ENCODE measurements at regions not wholly inside any gene's neighbourhood (a gene's known extent, or its start where the extent isn't known, plus 50 kb on each side); places are given as distances from the start of the nearest gene placed in this dataset.

DNA sequence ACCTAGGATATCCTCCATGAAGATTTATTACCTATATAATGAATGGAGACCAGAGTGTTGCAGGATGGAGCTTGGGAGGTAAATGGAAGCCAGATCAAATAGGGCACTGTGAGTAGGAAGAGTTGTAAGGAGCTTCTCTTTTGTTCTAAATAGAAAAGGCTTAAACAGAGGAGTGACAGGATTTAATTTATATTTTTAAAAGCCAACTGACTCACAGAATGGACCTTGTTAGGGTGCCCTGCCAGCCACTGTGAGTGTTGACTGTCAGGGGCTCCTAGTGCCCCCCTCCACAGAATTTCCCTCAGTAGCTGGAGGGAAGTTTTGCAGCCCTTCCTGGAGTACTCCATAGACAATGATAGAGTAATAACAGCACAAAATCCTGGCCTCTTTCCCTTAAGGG is 547.5 kb downstream of the MCTP2 start (continued):
- TF ChIP-seq RXRA (IDR thresholded peaks at IDR 0.05; ENCODE audit: borderline replicate concordance, low read depth), result no peak

DNA sequence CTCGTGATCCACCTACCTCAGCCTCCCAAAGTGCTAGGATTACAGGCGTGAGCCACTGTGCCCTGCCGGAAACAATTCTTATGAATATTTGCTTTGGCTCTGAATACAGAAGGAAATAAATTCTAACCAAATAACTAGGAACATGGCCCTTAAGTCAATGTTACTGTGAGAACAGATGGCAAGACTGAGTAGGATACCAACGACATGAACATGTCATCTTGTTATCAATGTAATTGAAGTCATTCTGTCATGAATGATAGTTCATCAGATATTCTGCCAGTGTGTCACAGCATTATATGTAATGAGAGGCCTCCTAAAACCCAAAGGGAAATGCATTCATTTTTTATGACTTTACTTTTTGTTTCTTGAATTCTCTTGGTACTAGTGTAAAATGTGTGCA is 548.8 kb downstream of the MCTP2 start:
- no peak for TF ChIP-seq RCOR1 (IDR thresholded peaks at IDR 0.05; ENCODE audit: low read length)
- no peaks in the 10 kb centered on the region for H3K27me3 ChIP-seq (ENCODE audit: insufficient read depth)

DNA sequence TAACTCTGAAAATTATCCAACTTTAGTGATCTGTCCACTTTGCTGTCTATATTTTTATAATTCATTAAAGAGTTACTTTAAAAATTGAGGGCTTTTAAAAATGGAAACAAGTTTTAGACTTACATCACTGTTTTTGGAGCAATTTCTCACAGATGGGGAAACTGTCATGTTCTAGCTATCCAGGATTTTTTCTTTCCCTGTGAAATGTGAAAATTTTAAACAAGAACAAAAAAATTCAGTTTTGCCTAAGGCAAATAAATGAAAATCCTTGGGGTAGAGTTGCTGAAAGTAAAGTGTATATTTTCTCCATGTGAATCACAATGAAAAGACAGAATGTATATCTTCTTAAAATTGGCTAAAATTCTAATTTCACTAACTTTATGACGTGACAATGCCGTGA is 553.7 kb downstream of the MCTP2 start:
- 3% methylated on average over 2 of the region's 2 CpGs for WGBS (ENCODE audit: low lambda C conversion rate)
- Histone ChIP-seq H2AFZ (ENCODE audit: low read depth) (no peak overlapping the region), H3K4me1 (ENCODE audit: control insufficient read depth in 1 of 2, insufficient read depth in 2 of 2, low read depth in 1 of 2, low read length in 1 of 2) (no peaks in the 10 kb centered on the region), H3K4me3 (ENCODE audit: low read depth in 2 of 2, low read length in 1 of 2) (no peak overlapping the region), H3K79me2 (ENCODE audit: insufficient read depth) (no peaks in the 10 kb centered on the region), H3K27ac (ENCODE audit: low read depth in 2 of 2, low read length in 1 of 2) (no peak overlapping the region), H3K9me3 (peaks cover 4% of the 10 kb centered on the region; the same call in 1 of the 2 replicates), H3K27me3 (ENCODE audit: insufficient read depth) (no peaks in the 10 kb centered on the region), H4K20me1 (ENCODE audit: insufficient read depth) (no peaks in the 10 kb centered on the region), H3K9ac (no peak overlapping the region), H3K36me3 (replicated peaks in 1 of 2; ENCODE audit: control insufficient read depth in 1 of 2, insufficient read depth in 2 of 2, low read length in 1 of 2) (no peaks in the 10 kb centered on the region), H3F3A (replicated peaks; ENCODE audit: insufficient read depth) (no peaks in the 10 kb centered on the region), H3K4me2 (no peak overlapping the region), H3K9me2 (no peaks in the 10 kb centered on the region)
- no peak for DNase-seq
- ChIA-PET POLR2A (no interaction called here), CTCF (no interaction called here)
- no peak for TF ChIP-seq GATA2 (CRISPR knock-in tag; IDR thresholded peaks at IDR 0.05)
- no peak for TF ChIP-seq RXRA (IDR thresholded peaks at IDR 0.05; ENCODE audit: borderline replicate concordance, low read depth)
- no peak for TF ChIP-seq EP300 (IDR thresholded peaks at IDR 0.05; ENCODE audit: borderline replicate concordance in 1 of 2, low read depth in 1 of 2, low read length in 1 of 2)
- no peak for TF ChIP-seq FOXM1 (IDR thresholded peaks at IDR 0.05; ENCODE audit: low read depth)
- no peak for TF ChIP-seq EZH2phosphoT487 (IDR thresholded peaks at IDR 0.05; ENCODE audit: borderline replicate concordance, low read depth)
- TF ChIP-seq, protein P1, sequence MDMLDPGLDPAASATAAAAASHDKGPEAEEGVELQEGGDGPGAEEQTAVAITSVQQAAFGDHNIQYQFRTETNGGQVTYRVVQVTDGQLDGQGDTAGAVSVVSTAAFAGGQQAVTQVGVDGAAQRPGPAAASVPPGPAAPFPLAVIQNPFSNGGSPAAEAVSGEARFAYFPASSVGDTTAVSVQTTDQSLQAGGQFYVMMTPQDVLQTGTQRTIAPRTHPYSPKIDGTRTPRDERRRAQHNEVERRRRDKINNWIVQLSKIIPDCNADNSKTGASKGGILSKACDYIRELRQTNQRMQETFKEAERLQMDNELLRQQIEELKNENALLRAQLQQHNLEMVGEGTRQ (IDR thresholded peaks at IDR 0.05; ENCODE audit: borderline replicate concordance, low read depth, low read length), result no peak
- TF ChIP-seq TEAD4 (IDR thresholded peaks at IDR 0.05; ENCODE audit: borderline replicate concordance, insufficient read depth), result no peak
- TF ChIP-seq NRF1 (IDR thresholded peaks at IDR 0.05; ENCODE audit: low read depth, low read length), result no peak
- TF ChIP-seq RAD21 (IDR thresholded peaks at IDR 0.05; ENCODE audit: low read length), result no peak
- TF ChIP-seq TCF12 (IDR thresholded peaks at IDR 0.05), result no peak
- no peak for TF ChIP-seq FOSL2 (IDR thresholded peaks at IDR 0.05; ENCODE audit: borderline replicate concordance, low read depth)
- no peak for TF ChIP-seq YY1 (IDR thresholded peaks at IDR 0.05; ENCODE audit: low read depth)
- TF ChIP-seq, protein P2, sequence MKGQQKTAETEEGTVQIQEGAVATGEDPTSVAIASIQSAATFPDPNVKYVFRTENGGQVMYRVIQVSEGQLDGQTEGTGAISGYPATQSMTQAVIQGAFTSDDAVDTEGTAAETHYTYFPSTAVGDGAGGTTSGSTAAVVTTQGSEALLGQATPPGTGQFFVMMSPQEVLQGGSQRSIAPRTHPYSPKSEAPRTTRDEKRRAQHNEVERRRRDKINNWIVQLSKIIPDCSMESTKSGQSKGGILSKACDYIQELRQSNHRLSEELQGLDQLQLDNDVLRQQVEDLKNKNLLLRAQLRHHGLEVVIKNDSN (IDR thresholded peaks at IDR 0.05; ENCODE audit: borderline replicate concordance, low read depth), result no peak

More for the DNA sequence above, 548.8 kb downstream of the MCTP2 start:
- POLR2A ChIA-PET, result no interaction called here
- CTCF ChIA-PET, result no interaction called here
- WGBS (ENCODE audit: low lambda C conversion rate), result 4% methylated on average over 4 of the region's 4 CpGs
- Histone ChIP-seq H3K36me3 (replicated peaks in 1 of 2; ENCODE audit: control insufficient read depth in 1 of 2, insufficient read depth in 2 of 2, low read length in 1 of 2) (no peaks in the 10 kb centered on the region), H3K4me3 (ENCODE audit: low read depth in 2 of 2, low read length in 1 of 2) (no peak overlapping the region), H3F3A (replicated peaks; ENCODE audit: insufficient read depth) (no peaks in the 10 kb centered on the region), H3K4me1 (ENCODE audit: control insufficient read depth in 1 of 2, insufficient read depth in 2 of 2, low read depth in 1 of 2, low read length in 1 of 2) (no peaks in the 10 kb centered on the region), H3K4me2 (no peak overlapping the region), H4K20me1 (ENCODE audit: insufficient read depth) (no peaks in the 10 kb centered on the region), H3K79me2 (ENCODE audit: insufficient read depth) (no peaks in the 10 kb centered on the region), H3K9me2 (no peaks in the 10 kb centered on the region), H2AFZ (ENCODE audit: low read depth) (no peak overlapping the region), H3K27ac (ENCODE audit: low read depth in 2 of 2, low read length in 1 of 2) (no peak overlapping the region), H3K9me3 (peaks cover 4% of the 10 kb centered on the region; the same call in 1 of the 2 replicates), H3K9ac (no peak overlapping the region)
- DNase-seq, result no peak
